PC-9 (cell line): ENCODE measurements at regions not wholly inside any gene's neighbourhood (a gene's known extent, or its start where the extent isn't known, plus 50 kb on each side); places are given as distances from the start of the nearest gene placed in this dataset.

Experiments used
- BruUV-seq: library from RNA; stranded (reverse); fragments of 400-500 nt; replicated peaks from 2 replicates; lab custom pipeline; 2021; lab: Mats Ljungman, UMichigan
- CTCF ChIA-PET: fragments of 300-600 bp; sonication (Branson Sonifier 250); formaldehyde crosslinking; loops from one replicate; lab custom pipeline; 2022; ENCODE audit warnings: antibody characterized with exemption; lab: Charles Lee
- POLR2A ChIA-PET: fragments of 300-600 bp; sonication (Branson Sonifier 250); formaldehyde crosslinking; loops from one replicate; lab custom pipeline; 2022; ENCODE audit warnings: antibody characterized with exemption; ENCODE audit not compliant: unreplicated experiment; lab: Charles Lee
- DNase-seq, 2 experiments: peaks; one replicate each; pipeline versions ENCODE4 v3.0.0 to v3.0.0-alpha.2; 2015 to 2022; ENCODE audit warnings: mixed read lengths in 1 of 2
- H2AFZ ChIP-seq: fragments of 200-600 bp; sonication (generic); 2 replicates; pipeline ENCODE4 v1.8.1; 2017; ENCODE audit warnings: antibody characterized with exemption
- H3F3A ChIP-seq: fragments of 200-600 bp; sonication (generic); 2 replicates; pipeline ENCODE4 v1.8.1; 2017; ENCODE audit warnings: antibody characterized with exemption, mild to moderate bottlenecking, low read depth; ENCODE audit not compliant: insufficient read depth
- H3K27ac ChIP-seq: fragments of 200-600 bp; sonication (generic); 2 replicates; pipeline ENCODE4 v1.6.1; 2016; ENCODE audit warnings: mixed run types
- H3K27me3 ChIP-seq: fragments of 200-600 bp; sonication (generic); 2 replicates; pipeline ENCODE4 v1.6.1; 2016; ENCODE audit warnings: low read depth, mixed run types; ENCODE audit not compliant: insufficient read depth
- H3K36me3 ChIP-seq: fragments of 200-600 bp; sonication (generic); 2 replicates; pipeline ENCODE4 v1.6.1; 2016; ENCODE audit warnings: low read depth, mixed run types
- H3K4me1 ChIP-seq: fragments of 200-600 bp; sonication (generic); replicated peaks from 2 replicates; pipeline ENCODE4 v1.6.1; 2016; ENCODE audit warnings: mixed run types; ENCODE audit not compliant: insufficient read depth
- H3K4me2 ChIP-seq: fragments of 200-600 bp; sonication (generic); 2 replicates; pipeline ENCODE4 v1.6.1; 2017; ENCODE audit warnings: mixed run types
- H3K4me3 ChIP-seq: fragments of 200-600 bp; sonication (generic); 2 replicates; pipeline ENCODE4 v1.6.1; 2016; ENCODE audit warnings: mixed run types
- H3K79me2 ChIP-seq: fragments of 200-600 bp; sonication (generic); 2 replicates; pipeline ENCODE4 v1.6.1; 2017; ENCODE audit warnings: low read depth, mixed run types
- H3K9me2 ChIP-seq: fragments of 200-600 bp; sonication (generic); 2 replicates; pipeline ENCODE4 v1.8.1; 2017; ENCODE audit warnings: mild to moderate bottlenecking; ENCODE audit not compliant: insufficient read depth
- H3K9me3 ChIP-seq: fragments of 200-600 bp; sonication (generic); 2 replicates; pipeline ENCODE4 v1.8.1; 2016; ENCODE audit warnings: low read depth; ENCODE audit not compliant: insufficient read depth
- H4K20me1 ChIP-seq: fragments of 200-600 bp; sonication (generic); 2 replicates; pipeline ENCODE4 v1.8.1; 2017; ENCODE audit not compliant: insufficient read depth
- EZH2 ChIP-seq: fragments of 200-600 bp; sonication (generic); IDR thresholded peaks from 2 replicates; pipeline ENCODE4 v1.8.0; 2017; ENCODE audit warnings: antibody characterized with exemption, low read depth
- intact Hi-C: fragments of 100-400 bp; cut with micrococcal nuclease; formaldehyde crosslinking; loops from one replicate; pipeline ENCODE4 v1.10.0; 2022; ENCODE audit not compliant: unreplicated experiment
- TF ChIP-seq, protein P1 (sequence below): fragments of 200-600 bp; sonication (generic); conservative IDR thresholded peaks from 2 replicates; pipeline ENCODE4 v1.6.1; 2017; ENCODE audit warnings: mixed run types, antibody characterized with exemption, mild to moderate bottlenecking, moderate library complexity

GRCh38 chr2:120586507-120587278, 149.0 kb upstream of the GLI2 start:
- no peaks in the 10 kb centered on the region for H3K79me2 ChIP-seq
- no peak overlapping the region for H2AFZ ChIP-seq
- H3K27me3 ChIP-seq, result no peaks in the 10 kb centered on the region
- intact Hi-C loops, result no loop called here
- no peaks in the 10 kb centered on the region for H4K20me1 ChIP-seq
- H3K27ac ChIP-seq, result no peak overlapping the region
- no TSS peak for BruUV-seq
- H3F3A ChIP-seq, result peaks cover 8% of the 10 kb centered on the region
- DNase-seq, result no peak
- H3K36me3 ChIP-seq, result no peaks in the 10 kb centered on the region
- TF ChIP-seq, protein P1, sequence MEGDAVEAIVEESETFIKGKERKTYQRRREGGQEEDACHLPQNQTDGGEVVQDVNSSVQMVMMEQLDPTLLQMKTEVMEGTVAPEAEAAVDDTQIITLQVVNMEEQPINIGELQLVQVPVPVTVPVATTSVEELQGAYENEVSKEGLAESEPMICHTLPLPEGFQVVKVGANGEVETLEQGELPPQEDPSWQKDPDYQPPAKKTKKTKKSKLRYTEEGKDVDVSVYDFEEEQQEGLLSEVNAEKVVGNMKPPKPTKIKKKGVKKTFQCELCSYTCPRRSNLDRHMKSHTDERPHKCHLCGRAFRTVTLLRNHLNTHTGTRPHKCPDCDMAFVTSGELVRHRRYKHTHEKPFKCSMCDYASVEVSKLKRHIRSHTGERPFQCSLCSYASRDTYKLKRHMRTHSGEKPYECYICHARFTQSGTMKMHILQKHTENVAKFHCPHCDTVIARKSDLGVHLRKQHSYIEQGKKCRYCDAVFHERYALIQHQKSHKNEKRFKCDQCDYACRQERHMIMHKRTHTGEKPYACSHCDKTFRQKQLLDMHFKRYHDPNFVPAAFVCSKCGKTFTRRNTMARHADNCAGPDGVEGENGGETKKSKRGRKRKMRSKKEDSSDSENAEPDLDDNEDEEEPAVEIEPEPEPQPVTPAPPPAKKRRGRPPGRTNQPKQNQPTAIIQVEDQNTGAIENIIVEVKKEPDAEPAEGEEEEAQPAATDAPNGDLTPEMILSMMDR, result no peak
- TF ChIP-seq EZH2, result no peak
- peaks cover 17% of the 10 kb centered on the region for H3K4me1 ChIP-seq
- H3K9me3 ChIP-seq, result peaks cover 15% of the 10 kb centered on the region
- CTCF ChIA-PET, result no interaction called here
- H3K9me2 ChIP-seq, result no peaks in the 10 kb centered on the region
- H3K4me3 ChIP-seq, result no peak overlapping the region
- POLR2A ChIA-PET, result no interaction called here
- no peak overlapping the region for H3K4me2 ChIP-seq

DNA sequence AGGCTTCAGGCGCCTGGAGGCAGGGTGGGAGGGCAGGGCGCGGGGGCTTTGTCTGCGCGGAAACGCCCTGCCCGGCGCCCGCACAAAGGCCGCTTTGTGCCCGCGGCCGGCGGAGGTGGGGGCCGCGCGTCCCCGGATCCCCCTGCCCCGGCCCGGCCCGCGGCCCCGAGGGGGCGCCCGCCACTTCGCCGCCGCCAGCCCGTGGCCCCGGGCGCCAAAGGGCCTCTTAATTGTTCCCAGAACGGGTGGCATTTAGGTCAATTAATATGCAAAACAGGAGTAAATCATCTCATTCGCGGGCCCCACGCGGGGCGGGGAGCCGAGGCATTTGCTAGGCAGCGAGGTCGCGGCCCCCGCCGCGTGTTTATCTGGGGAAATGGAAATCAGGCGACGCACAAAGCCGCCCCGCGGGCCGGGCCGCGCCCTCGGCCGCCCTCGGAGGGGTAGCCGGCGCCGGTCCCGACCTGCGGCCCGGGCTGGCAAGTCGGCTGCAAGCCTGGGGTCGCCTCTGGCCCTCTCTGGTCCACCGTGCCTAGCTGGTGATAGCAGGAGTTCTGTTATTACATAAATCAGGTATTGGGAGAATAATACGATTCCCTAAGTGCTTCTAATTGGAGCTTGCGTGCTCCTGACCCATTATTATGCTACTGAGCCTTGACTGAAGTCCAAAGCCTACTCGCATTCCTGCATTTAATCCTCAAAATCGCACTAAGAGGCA, 148.2 kb upstream of the GLI2 start:
- H2AFZ ChIP-seq, result no peak overlapping the region
- intact Hi-C loops, result no loop called here
- peaks cover 8% of the 10 kb centered on the region for H3F3A ChIP-seq

GRCh38 chr2:120587997-120588336, 147.7 kb upstream of the GLI2 start:
- Histone ChIP-seq H4K20me1 (no peaks in the 10 kb centered on the region), H3K27me3 (no peaks in the 10 kb centered on the region), H3K79me2 (no peaks in the 10 kb centered on the region), H2AFZ (no peak overlapping the region), H3K27ac (no peak overlapping the region), H3K9me2 (no peaks in the 10 kb centered on the region), H3F3A (peaks cover 8% of the 10 kb centered on the region), H3K9me3 (peaks cover 11% of the 10 kb centered on the region), H3K4me1 (peaks cover 17% of the 10 kb centered on the region), H3K4me3 (no peak overlapping the region), H3K4me2 (no peak overlapping the region), H3K36me3 (no peaks in the 10 kb centered on the region)
- POLR2A ChIA-PET, result no interaction called here
- BruUV-seq, result no TSS peak
- intact Hi-C loops, result no loop called here
- TF ChIP-seq EZH2, result no peak
- TF ChIP-seq, protein P1, result no peak
- no peak for DNase-seq
- CTCF ChIA-PET, result no interaction called here

More for the DNA sequence above, 148.2 kb upstream of the GLI2 start:
- Histone ChIP-seq H3K79me2 (no peaks in the 10 kb centered on the region), H3K36me3 (no peaks in the 10 kb centered on the region), H3K9me2 (no peaks in the 10 kb centered on the region), H4K20me1 (no peaks in the 10 kb centered on the region), H3K4me3 (no peak overlapping the region), H3K27ac (no peak overlapping the region), H3K27me3 (no peaks in the 10 kb centered on the region), H3K4me1 (peaks cover 17% of the 10 kb centered on the region), H3K4me2 (no peak overlapping the region), H3K9me3 (peaks cover 14% of the 10 kb centered on the region)
- DNase-seq, result no peak
- CTCF ChIA-PET, result no interaction called here
- BruUV-seq, result no TSS peak
- TF ChIP-seq, protein P1, result no peak
- no peak for TF ChIP-seq EZH2
- POLR2A ChIA-PET, result no interaction called here
